Activated T-helper 17 cell treated with anti-CD3 and anti-CD28 coated beads, Interleukin-2, amount 50 U/mL, for 72 hours (primary cell): ENCODE measurements at regions not wholly inside any gene's neighbourhood (a gene's known extent, or its start where the extent isn't known, plus 50 kb on each side); places are given as distances from the start of the nearest gene placed in this dataset.
"Not testable (repeated sequence)": the region's sequence is repeated elsewhere in the genome, so short reads cannot be mapped to it uniquely, and the experiment has no call there.

Experiments used
- ATAC-seq: fragments of 150-1000 bp; cut with Tn5 transposase; replicated peaks from 2 replicates; pipeline ENCODE4 v1.10.0; 2021; ENCODE audit warnings: mild to moderate bottlenecking, moderate library complexity
- H3K27ac Mint-ChIP-seq: one replicate; pipeline ENCODE4 v1.8.0; 2022; ENCODE audit warnings: mixed read lengths
- H3K27me3 Mint-ChIP-seq: one replicate; pipeline ENCODE4 v1.8.0; 2022; ENCODE audit warnings: mixed read lengths
- H3K36me3 Mint-ChIP-seq: one replicate; pipeline ENCODE4 v1.8.0; 2022; ENCODE audit warnings: low read depth, mild to moderate bottlenecking, mixed read lengths
- H3K4me1 Mint-ChIP-seq: one replicate; pipeline ENCODE4 v1.8.0; 2022; ENCODE audit warnings: mixed read lengths
- H3K4me3 Mint-ChIP-seq: one replicate; pipeline ENCODE4 v1.8.0; 2022; ENCODE audit warnings: mild to moderate bottlenecking, mixed read lengths
- H3K9me3 Mint-ChIP-seq: one replicate; pipeline ENCODE4 v1.8.0; 2022; ENCODE audit warnings: mixed read lengths

GRCh38 chr2:185668710-185669109, 69.9 kb upstream of the FSIP2 start:
- H3K4me3 Mint-ChIP-seq, result no peak overlapping the region
- no peak overlapping the region for H3K27ac Mint-ChIP-seq
- no peaks in the 10 kb centered on the region for H3K4me1 Mint-ChIP-seq

GRCh38 chr2:185674232-185674631, 64.4 kb upstream of the FSIP2 start:
- no peak overlapping the region for H3K4me3 Mint-ChIP-seq
- no peak for ATAC-seq
- no peaks in the 10 kb centered on the region for H3K4me1 Mint-ChIP-seq
- no peaks in the 10 kb centered on the region for H3K27me3 Mint-ChIP-seq
- H3K9me3 Mint-ChIP-seq, result peaks cover 4% of the 10 kb centered on the region
- no peaks in the 10 kb centered on the region for H3K36me3 Mint-ChIP-seq
- H3K27ac Mint-ChIP-seq, result no peak overlapping the region

More at GRCh38 chr2:185668710-185669109, 69.9 kb upstream of the FSIP2 start:
- no peaks in the 10 kb centered on the region for H3K36me3 Mint-ChIP-seq
- no peak for ATAC-seq
- no peaks in the 10 kb centered on the region for H3K27me3 Mint-ChIP-seq
- peaks cover 12% of the 10 kb centered on the region for H3K9me3 Mint-ChIP-seq

- Mint-ChIP-seq H3K4me3 (no peak overlapping the region), H3K36me3 (no peaks in the 10 kb centered on the region), H3K27ac (no peak overlapping the region), H3K4me1 (no peaks in the 10 kb centered on the region), H3K9me3 (no peaks in the 10 kb centered on the region), H3K27me3 (no peaks in the 10 kb centered on the region)
- no peak for ATAC-seq
Measured at GRCh38 chr2:185676316-185676715, 62.3 kb upstream of the FSIP2 start.

- not testable (repeated sequence) for ATAC-seq, H3K27me3 Mint-ChIP-seq, H3K4me1 Mint-ChIP-seq, H3K36me3 Mint-ChIP-seq, H3K27ac Mint-ChIP-seq, H3K4me3 Mint-ChIP-seq
- H3K9me3 Mint-ChIP-seq, result peaks cover 22% of the 10 kb centered on the region
Measured at GRCh38 chr2:185687001-185687400, 51.6 kb upstream of the FSIP2 start.

GRCh38 chr2:185687967-185688366, 50.6 kb upstream of the FSIP2 start:
- no peaks in the 10 kb centered on the region for H3K27me3 Mint-ChIP-seq
- H3K4me3 Mint-ChIP-seq, result no peak overlapping the region
- H3K36me3 Mint-ChIP-seq, result no peaks in the 10 kb centered on the region
- peaks cover 22% of the 10 kb centered on the region for H3K9me3 Mint-ChIP-seq
- no peak for ATAC-seq
- H3K27ac Mint-ChIP-seq, result no peak overlapping the region
- H3K4me1 Mint-ChIP-seq, result no peaks in the 10 kb centered on the region
